Body of pancreas (tissue), 4 donors: ENCODE measurements at regions not wholly inside any gene's neighbourhood (a gene's known extent, or its start where the extent isn't known, plus 50 kb on each side); places are given as distances from the start of the nearest gene placed in this dataset.

ENCODE experiments used
- CTCF ChIP-seq, 7 experiments: fragments of 450-650 bp in 4 of 7; fragments of 200-600 bp in 3 of 7; sonication (generic) in 3 of 7; IDR thresholded peaks; one replicate each; pipeline ENCODE4 v1.5.1; 2016 to 2019; ENCODE audit warnings: antibody characterized with exemption in 7 of 7
- POLR2A ChIP-seq, 3 donors: fragments of 450-650 bp; IDR thresholded peaks; one replicate each; pipeline ENCODE4 v1.6.1; 2016; ENCODE audit warnings: antibody characterized with exemption in 3 of 3, mild to moderate bottlenecking in 2 of 3

GRCh38 chr17:77872199-77872598, 86.3 kb upstream of the TNRC6C start:
- no peak for TF ChIP-seq CTCF (IDR thresholded peaks at IDR 0.05)
- TF ChIP-seq POLR2A (IDR thresholded peaks at IDR 0.05): no peak
